DND-41 (cell line): ENCODE measurements at regions not wholly inside any gene's neighbourhood (a gene's known extent, or its start where the extent isn't known, plus 50 kb on each side); places are given as distances from the start of the nearest gene placed in this dataset.

Experiments used
- CTCF ChIP-seq: IDR thresholded peaks from 2 replicates; pipeline ENCODE4 v1.5.1; 2012; ENCODE audit warnings: borderline replicate concordance, low read length, moderate library complexity, mild to moderate bottlenecking; ENCODE audit not compliant: poor library complexity, severe bottlenecking; ENCODE audit errors: extremely low read depth
- EZH2 ChIP-seq: IDR thresholded peaks from 3 replicates; pipeline ENCODE4 v1.6.1; 2012; ENCODE audit warnings: borderline replicate concordance, low read depth, mild to moderate bottlenecking, moderate library complexity, low read length, inconsistent platforms; ENCODE audit not compliant: severe bottlenecking

DNA sequence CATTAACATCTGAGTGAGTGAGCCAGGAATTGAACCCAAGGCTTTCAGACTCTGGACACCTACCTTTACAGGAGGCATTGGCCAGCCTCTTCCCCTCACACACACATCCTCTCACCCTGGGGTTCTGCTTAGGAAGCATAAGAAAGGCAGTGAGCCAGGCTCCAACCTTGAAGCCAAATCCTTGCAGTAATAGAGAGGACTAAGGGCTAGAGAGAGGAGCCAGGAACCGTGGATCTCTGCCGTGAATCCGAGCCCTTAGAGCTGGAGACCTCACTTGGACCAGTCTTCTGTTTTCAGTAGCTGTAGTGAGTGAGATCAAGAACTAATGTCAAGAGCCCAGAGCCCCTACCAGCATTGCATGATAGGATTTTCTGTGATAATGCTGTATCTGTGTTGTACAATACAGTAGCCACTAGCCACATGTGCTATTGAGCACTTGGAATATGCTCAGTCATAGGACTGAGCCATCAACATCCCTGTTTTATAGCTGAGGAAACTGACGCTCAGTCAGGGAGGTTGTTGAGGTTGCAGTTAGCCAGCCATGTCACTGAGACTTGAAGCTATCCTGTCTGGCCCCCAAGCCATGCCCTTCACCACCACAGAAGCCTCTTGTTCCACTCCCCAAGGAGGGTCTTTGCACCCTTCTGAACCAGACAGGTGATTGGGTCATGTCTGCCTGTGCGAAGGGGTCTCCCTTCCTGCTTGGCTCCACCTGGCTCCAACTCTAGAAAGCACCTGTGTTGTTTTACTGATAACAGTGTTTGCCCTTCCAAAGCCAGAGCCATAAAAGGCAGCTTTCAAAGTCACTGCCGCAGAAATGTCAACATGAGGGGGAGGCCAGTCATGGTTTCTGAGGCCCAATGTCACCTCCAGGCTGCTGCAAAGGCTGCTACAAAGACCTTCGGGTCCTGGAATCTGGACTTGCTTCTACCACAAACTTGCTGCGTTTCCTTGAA lies 101.1 kb upstream of the JUN start:
- TF ChIP-seq EZH2, result no peak
- TF ChIP-seq CTCF, result no peak
